Activated naive CD4-positive, alpha-beta T cell treated with anti-CD3 and anti-CD28 coated beads, Interleukin-2, amount 50 U/mL, for 24 hours (primary cell): ENCODE measurements at regions not wholly inside any gene's neighbourhood (a gene's known extent, or its start where the extent isn't known, plus 50 kb on each side); places are given as distances from the start of the nearest gene placed in this dataset.

Experiments used
- H3K27ac Mint-ChIP-seq: one replicate; pipeline ENCODE4 v1.8.0; 2021; ENCODE audit warnings: mild to moderate bottlenecking, mixed read lengths
- H3K27me3 Mint-ChIP-seq: one replicate; pipeline ENCODE4 v1.8.0; 2021; ENCODE audit warnings: mixed read lengths
- H3K36me3 Mint-ChIP-seq: one replicate; pipeline ENCODE4 v1.8.0; 2021; ENCODE audit warnings: mixed read lengths
- H3K4me1 Mint-ChIP-seq: one replicate; pipeline ENCODE4 v1.8.0; 2021; ENCODE audit warnings: mixed read lengths
- H3K4me3 Mint-ChIP-seq: one replicate; pipeline ENCODE4 v1.8.0; 2021; ENCODE audit warnings: mild to moderate bottlenecking, mixed read lengths
- H3K9me3 Mint-ChIP-seq: one replicate; pipeline ENCODE4 v1.8.0; 2021; ENCODE audit warnings: mixed read lengths

DNA sequence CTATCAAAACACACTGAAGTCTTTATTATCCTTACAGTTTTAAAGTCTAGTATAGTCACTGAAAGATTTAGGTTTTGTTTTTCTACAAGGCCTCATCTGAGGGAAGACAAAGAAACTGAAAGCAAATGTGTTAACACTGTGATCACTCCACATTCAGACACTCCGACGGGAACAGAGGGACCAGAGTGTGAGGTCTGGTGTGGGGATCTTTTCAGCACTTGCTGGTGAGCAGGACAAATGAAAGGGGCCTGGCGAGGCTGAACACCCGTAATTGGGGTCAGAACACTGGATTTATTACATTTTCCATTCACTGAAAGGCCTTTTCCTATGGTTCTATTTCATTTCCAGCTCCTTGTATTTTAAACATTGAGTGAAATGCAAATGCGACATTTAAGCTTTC, 910.5 kb downstream of the CDH11 start:
- H3K27me3 Mint-ChIP-seq, result no peaks in the 10 kb centered on the region
- H3K36me3 Mint-ChIP-seq, result no peaks in the 10 kb centered on the region
- no peak overlapping the region for H3K4me3 Mint-ChIP-seq
- H3K4me1 Mint-ChIP-seq, result no peaks in the 10 kb centered on the region
- peaks cover 21% of the 10 kb centered on the region for H3K9me3 Mint-ChIP-seq
- H3K27ac Mint-ChIP-seq, result no peak overlapping the region

DNA sequence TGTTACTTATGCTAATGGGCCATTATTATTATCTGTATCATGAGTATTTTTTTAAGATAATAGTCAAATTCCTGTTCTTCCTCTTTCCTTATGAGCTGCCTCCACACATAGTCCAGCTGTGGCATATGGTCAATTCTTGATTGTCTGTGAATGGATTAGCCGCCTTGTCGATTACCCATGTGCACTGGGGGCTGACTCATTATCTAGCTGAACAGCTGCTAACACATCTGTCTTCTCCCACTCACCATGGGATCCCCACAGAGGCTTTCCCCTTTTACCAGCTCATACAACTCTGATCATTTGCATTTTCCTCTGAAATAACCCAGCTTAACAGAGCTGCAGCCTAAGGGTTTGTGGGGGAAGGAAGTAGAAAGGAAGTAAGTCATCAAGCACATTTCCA, 915.0 kb downstream of the CDH11 start:
- Mint-ChIP-seq H3K4me3 (no peak overlapping the region), H3K9me3 (peaks cover 21% of the 10 kb centered on the region), H3K27ac (no peak overlapping the region), H3K27me3 (no peaks in the 10 kb centered on the region), H3K4me1 (no peaks in the 10 kb centered on the region), H3K36me3 (no peaks in the 10 kb centered on the region)

DNA sequence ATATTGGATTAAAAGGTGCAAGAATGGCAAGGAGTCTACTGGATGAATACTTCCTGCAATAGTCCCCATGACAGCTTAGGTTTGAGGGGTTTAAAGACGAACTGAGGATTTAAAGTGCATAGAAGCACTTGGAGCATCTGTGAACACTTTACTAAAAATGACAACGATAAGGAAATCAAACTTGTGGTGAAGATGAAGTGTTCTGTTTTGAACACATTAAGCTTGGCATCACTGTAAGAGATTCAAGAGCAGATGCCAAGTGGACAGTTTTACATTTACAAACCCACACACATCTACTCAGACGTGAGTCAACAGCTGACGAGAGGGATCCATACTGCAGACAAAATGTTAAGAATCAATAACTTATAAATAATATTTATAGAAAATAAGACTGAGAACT, 918.7 kb downstream of the CDH11 start:
- no peaks in the 10 kb centered on the region for H3K27me3 Mint-ChIP-seq
- H3K36me3 Mint-ChIP-seq, result no peaks in the 10 kb centered on the region
- no peaks in the 10 kb centered on the region for H3K4me1 Mint-ChIP-seq
- no peak overlapping the region for H3K4me3 Mint-ChIP-seq
- no peak overlapping the region for H3K27ac Mint-ChIP-seq
- H3K9me3 Mint-ChIP-seq, result no peaks in the 10 kb centered on the region

DNA sequence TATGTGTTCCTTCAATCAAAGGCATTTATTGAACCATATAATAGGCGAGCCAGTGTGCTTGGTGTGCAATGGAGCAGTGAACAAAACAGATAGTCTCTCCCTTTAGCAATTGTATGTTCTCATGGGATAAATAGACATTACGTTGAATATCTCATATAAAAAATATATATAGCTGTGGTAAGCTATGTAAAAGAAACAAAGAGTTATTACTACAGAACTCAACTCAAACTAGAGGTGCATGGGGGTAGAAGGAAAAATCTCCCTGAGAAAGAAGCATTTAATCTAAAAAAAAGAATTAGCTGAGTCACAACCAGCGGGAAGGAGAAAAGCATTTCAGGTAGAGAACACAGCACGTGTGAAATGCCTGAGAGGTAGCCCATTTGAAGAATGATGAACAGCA, 919.3 kb downstream of the CDH11 start:
- no peak overlapping the region for H3K27ac Mint-ChIP-seq
- peaks cover 3% of the 10 kb centered on the region for H3K9me3 Mint-ChIP-seq
- no peaks in the 10 kb centered on the region for H3K36me3 Mint-ChIP-seq
- no peaks in the 10 kb centered on the region for H3K4me1 Mint-ChIP-seq
- no peak overlapping the region for H3K4me3 Mint-ChIP-seq
- no peaks in the 10 kb centered on the region for H3K27me3 Mint-ChIP-seq

DNA sequence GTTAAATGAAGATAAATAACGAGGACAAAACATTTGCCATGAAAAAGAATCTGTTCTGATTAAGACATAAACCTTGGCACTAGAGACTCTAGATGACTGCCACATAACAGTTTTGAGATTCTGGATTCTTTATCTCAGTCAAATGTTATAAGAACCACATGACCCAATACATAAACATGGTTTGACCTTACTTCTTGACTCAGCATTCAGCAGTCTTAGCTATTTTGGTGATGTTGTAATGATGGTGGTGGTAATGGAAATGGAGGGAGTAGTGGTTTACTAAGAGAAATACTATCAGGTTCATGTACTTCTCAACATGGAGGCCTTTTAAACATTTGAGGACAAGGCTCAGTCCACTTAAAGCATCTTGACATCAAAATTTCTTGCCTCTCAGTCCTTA, 925.4 kb downstream of the CDH11 start:
- Mint-ChIP-seq H3K36me3 (no peaks in the 10 kb centered on the region), H3K27me3 (no peaks in the 10 kb centered on the region), H3K9me3 (peaks cover 13% of the 10 kb centered on the region), H3K4me1 (no peaks in the 10 kb centered on the region), H3K4me3 (no peak overlapping the region), H3K27ac (no peak overlapping the region)

DNA sequence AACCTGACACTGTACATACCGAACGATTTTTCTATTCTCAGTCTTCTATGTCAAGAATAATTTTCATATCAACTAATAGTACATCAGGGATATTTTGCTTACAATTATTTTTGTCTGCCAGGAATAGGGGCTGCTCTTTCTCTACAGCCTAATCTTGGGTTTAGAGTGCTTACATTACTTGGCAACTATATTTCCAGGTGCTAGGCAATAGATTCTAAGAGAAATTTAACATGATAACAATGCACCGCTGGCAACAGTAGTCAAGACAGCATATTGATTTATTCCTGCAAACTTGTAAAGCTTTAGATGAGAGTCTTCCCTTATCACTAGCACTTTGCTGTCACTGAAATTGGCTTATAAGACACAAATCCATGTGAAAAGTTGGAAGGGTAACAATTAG, 935.9 kb downstream of the CDH11 start:
- no peaks in the 10 kb centered on the region for H3K36me3 Mint-ChIP-seq
- H3K27ac Mint-ChIP-seq, result no peak overlapping the region
- peaks cover 6% of the 10 kb centered on the region for H3K9me3 Mint-ChIP-seq
- H3K27me3 Mint-ChIP-seq, result no peaks in the 10 kb centered on the region
- H3K4me1 Mint-ChIP-seq, result no peaks in the 10 kb centered on the region
- no peak overlapping the region for H3K4me3 Mint-ChIP-seq

DNA sequence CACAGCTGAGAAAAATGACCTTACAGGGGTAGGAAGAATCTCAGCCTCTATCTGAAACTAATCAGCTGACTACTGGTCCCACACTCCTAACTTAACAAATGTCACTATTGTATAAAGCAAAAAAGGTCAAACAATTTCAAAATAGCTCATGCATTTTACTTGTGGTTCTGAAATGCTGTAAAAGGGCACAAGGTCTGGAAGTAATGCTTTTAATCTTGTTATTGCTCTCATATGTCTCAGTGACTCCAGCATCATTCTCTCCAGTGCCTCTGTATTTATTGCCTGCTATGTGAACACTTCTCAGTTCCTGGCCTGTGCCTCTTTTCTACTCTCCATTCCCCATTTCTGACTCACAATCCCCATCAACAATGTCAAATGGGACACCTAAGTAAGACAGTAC, 937.7 kb downstream of the CDH11 start:
- Mint-ChIP-seq H3K4me1 (no peaks in the 10 kb centered on the region), H3K27me3 (no peaks in the 10 kb centered on the region), H3K4me3 (no peak overlapping the region), H3K9me3 (peaks cover 8% of the 10 kb centered on the region), H3K36me3 (no peaks in the 10 kb centered on the region), H3K27ac (no peak overlapping the region)

DNA sequence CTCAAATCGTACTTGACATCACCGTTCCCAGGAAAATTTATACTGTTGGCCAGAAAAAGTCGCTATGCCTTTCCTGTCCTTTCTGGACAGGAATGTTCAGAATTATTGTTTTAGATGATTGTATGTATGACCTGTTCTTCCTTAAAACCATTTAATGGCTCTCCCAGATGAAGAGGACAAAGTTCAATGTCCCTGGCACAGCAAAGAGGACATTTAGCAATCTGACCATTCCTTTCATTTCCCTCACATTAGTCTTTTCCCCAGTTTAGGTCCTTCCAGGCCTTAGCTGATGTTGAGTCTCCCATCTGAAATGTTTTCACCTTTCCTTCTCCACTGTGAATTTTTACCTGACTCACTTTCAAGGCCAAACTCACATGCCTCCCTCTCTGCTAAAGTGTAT, 938.9 kb downstream of the CDH11 start:
- H3K27me3 Mint-ChIP-seq, result no peaks in the 10 kb centered on the region
- H3K9me3 Mint-ChIP-seq, result peaks cover 9% of the 10 kb centered on the region
- H3K4me1 Mint-ChIP-seq, result no peaks in the 10 kb centered on the region
- H3K27ac Mint-ChIP-seq, result no peak overlapping the region
- no peaks in the 10 kb centered on the region for H3K36me3 Mint-ChIP-seq
- H3K4me3 Mint-ChIP-seq, result no peak overlapping the region

DNA sequence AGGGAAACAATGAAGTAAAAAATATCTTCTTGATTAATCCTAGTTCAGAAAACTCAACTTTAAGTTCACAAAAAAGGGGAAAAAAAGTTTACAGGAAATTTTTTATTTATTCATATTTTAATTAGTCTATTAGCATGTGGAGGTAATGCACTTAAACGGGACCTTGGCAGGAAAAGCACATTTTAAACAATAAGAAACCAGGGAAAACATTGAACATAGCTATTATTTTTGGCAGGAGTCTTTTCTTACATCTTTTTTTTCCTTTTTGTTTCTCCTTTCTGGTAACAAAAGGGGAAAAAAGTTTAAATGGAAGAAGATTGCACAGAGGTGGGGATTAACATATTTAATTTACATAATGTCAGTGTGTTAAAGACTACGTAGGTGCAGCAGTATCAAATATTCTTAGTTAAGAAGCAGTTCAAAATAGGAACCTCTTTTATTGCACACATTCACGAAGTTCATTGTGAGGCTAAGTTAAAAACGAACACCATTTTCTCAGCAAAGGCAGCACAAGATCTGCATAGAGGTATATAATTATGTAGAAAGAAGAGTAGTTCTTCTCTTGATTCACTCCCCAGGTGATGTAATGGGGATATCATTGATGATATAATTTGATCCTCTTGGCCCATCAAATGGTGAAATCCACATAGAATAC, 940.5 kb downstream of the CDH11 start:
- Mint-ChIP-seq H3K9me3 (peaks cover 16% of the 10 kb centered on the region), H3K4me1 (no peaks in the 10 kb centered on the region), H3K27ac (no peak overlapping the region), H3K27me3 (no peaks in the 10 kb centered on the region), H3K36me3 (no peaks in the 10 kb centered on the region), H3K4me3 (no peak overlapping the region)

DNA sequence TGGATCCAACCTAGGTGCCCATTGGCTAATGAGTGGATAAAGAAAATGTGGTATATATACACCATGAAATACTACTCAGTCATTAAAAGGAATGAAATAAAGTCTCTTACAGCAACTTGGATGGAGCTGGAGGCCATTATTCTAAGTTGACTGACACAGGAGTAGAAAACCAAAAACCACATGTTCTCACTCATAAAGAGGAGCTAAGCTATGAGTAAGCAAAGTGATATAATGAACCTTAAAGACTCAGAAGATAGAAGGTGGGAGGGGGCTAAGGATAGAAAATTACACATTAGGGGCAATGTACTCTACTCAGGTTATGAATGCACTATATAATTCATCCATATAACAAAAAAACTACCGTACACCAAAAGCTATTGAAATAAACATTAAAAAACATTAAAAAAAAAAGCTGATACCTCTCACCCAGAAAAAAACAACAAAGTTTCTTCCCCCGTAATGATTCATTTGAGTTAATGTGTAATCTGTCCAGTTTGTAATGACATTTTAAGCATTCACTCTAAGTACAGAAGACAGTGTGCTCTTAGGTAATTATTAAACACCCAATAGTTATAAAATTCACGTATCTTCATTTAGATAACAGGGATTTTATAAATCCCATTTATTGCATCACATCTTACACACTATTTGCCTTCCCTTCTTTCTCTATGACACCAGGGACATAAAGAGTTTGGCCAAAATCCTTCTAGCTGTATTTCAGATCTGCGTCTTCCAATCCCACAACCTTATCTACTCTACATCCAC, 941.5 kb downstream of the CDH11 start:
- H3K36me3 Mint-ChIP-seq, result no peaks in the 10 kb centered on the region
- peaks cover 17% of the 10 kb centered on the region for H3K9me3 Mint-ChIP-seq
- H3K4me3 Mint-ChIP-seq, result no peak overlapping the region
- H3K27me3 Mint-ChIP-seq, result no peaks in the 10 kb centered on the region
- no peak overlapping the region for H3K27ac Mint-ChIP-seq
- no peaks in the 10 kb centered on the region for H3K4me1 Mint-ChIP-seq

DNA sequence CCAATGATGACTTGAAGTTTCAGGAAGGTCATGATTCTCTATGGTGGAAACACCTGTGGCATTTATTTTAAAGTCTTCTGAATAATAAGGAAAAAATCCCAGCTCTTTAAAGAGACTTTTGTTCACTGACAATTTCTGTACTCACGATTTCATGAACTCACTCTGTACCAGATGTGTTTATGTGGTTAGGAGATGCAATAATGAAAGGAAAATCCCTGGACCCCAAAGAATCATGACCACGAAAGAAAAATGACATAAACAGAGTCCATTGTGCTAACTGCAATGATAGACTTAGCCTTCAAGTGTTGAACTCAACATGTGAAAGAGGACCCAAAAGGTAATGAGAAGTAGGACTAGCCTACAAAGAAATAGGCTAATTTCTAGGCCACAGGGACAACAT, 947.5 kb downstream of the CDH11 start:
- H3K36me3 Mint-ChIP-seq, result no peaks in the 10 kb centered on the region
- no peaks in the 10 kb centered on the region for H3K27me3 Mint-ChIP-seq
- no peak overlapping the region for H3K4me3 Mint-ChIP-seq
- H3K27ac Mint-ChIP-seq, result no peak overlapping the region
- peaks cover 29% of the 10 kb centered on the region for H3K9me3 Mint-ChIP-seq
- no peaks in the 10 kb centered on the region for H3K4me1 Mint-ChIP-seq

DNA sequence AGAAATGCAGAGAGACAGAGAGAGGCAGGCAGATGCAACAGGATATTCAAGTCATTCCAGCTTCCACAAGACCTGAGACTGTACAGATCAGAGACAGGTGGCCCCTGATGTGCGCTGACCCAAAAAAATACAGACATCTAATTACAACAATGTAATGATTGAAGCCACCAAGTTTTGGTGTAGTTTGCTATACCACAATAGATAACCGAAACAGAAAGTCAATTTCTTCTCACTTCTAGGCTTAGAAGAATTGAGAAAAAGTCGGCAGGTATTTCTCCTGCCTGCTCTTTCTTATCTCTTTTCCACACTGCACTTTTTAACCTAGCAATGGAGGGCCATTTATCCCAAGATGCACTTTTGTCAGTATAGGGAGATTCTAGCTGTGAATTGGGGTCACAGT, 949.2 kb downstream of the CDH11 start:
- H3K9me3 Mint-ChIP-seq, result peaks cover 29% of the 10 kb centered on the region
- H3K4me1 Mint-ChIP-seq, result no peaks in the 10 kb centered on the region
- no peaks in the 10 kb centered on the region for H3K27me3 Mint-ChIP-seq
- H3K27ac Mint-ChIP-seq, result no peak overlapping the region
- no peaks in the 10 kb centered on the region for H3K36me3 Mint-ChIP-seq
- no peak overlapping the region for H3K4me3 Mint-ChIP-seq

DNA sequence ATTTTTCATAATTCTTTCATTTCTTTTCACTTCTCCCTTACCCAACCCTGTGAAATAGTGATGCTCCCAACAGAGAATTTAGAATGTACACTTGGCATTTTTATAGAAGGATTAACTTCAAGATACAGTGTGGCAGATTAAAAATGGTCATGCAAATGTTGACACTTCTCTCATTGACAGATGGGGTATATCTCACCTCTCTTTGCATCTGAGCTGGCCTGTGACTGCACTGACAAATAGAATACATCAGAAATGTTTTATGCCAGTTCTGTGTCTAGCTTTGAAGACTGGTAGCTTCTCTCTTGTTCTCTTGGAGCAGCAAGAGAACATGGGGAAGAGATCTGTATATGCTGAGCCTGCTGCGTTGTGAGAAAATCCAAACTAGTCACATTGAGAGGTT, 949.6 kb downstream of the CDH11 start:
- Mint-ChIP-seq H3K4me1 (no peaks in the 10 kb centered on the region), H3K27me3 (no peaks in the 10 kb centered on the region), H3K36me3 (no peaks in the 10 kb centered on the region), H3K27ac (no peak overlapping the region), H3K9me3 (peaks cover 25% of the 10 kb centered on the region), H3K4me3 (no peak overlapping the region)

DNA sequence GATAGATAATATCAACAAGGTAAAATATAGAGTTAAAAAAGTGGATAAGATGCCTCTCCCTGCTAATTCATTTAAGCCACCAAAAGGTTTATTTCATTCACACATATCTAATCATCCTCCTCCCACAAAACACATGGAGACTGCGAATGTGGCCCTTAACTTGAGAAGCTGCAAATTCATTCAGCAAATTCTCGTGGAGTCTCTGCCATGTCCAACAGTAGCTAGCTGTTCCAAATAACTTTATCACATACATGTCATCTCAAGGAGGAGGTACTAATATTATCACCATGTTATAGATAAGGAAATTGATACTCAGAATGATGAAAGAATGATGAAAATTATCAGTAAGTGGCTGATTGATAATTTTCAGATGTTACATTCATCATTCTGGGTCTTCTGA, 950.2 kb downstream of the CDH11 start:
- Mint-ChIP-seq H3K9me3 (peaks cover 24% of the 10 kb centered on the region), H3K4me1 (no peaks in the 10 kb centered on the region), H3K27ac (no peak overlapping the region), H3K36me3 (no peaks in the 10 kb centered on the region), H3K27me3 (no peaks in the 10 kb centered on the region), H3K4me3 (no peak overlapping the region)

DNA sequence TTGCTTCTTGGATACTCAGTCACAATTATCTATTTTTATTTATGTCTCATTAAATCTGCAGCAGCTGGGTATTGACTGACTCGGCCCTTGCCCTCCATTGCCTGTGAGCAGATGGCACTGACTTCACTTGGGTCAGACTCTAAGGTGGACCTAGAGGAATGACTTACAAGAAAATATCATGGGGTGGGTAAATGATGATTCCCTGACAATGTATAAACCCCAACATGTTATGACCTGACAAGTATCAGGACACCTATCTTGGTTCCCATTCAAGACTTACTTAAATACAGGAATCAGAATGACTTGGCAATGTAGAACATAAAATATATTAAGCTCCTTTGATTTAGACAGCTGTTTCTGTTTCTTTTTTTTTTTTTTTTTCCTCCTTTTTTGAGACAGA, 953.5 kb downstream of the CDH11 start:
- H3K4me3 Mint-ChIP-seq, result no peak overlapping the region
- peaks cover 17% of the 10 kb centered on the region for H3K9me3 Mint-ChIP-seq
- H3K36me3 Mint-ChIP-seq, result no peaks in the 10 kb centered on the region
- H3K27ac Mint-ChIP-seq, result no peak overlapping the region
- no peaks in the 10 kb centered on the region for H3K27me3 Mint-ChIP-seq
- H3K4me1 Mint-ChIP-seq, result no peaks in the 10 kb centered on the region

DNA sequence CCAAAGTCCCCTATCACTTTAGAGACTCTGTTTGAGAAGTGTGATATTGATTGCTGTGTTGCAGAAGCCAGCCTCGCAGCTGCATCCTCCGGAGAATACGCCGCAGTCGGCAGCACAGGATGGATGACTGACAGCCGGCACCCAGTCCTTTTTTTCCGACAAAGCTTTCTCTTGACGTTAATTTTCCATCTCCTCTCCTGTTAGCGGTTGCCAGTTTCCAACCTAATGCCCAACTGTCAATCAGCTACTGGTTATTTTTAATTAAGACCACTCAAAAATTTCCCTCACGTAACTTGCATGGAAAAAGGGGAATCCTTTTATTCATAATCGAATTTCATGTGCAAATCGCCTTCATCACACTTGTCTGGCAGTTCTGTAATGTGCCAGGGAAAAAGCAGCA, 953.9 kb downstream of the CDH11 start:
- Mint-ChIP-seq H3K9me3 (peaks cover 17% of the 10 kb centered on the region), H3K4me3 (no peak overlapping the region), H3K36me3 (no peaks in the 10 kb centered on the region), H3K27me3 (no peaks in the 10 kb centered on the region), H3K27ac (no peak overlapping the region), H3K4me1 (no peaks in the 10 kb centered on the region)

DNA sequence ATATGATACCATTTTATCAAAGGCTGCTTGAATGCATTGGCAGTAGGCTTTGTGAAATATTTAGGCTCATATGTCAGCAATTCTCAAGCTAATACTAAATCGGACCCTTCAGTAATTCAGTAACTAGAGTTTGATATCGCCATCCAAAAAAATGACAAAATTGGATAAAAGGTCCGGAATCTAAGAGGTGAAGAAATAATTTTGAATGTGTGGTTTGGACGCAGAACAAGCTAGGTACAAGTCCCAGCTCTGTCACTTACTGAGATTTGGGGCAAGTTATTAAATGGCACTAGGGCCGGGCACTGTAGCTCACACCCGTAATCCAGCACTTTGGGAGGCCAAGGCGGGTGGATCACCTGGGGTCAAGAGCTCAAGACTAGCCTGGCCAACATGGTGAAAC, 956.5 kb downstream of the CDH11 start:
- H3K9me3 Mint-ChIP-seq, result peaks cover 9% of the 10 kb centered on the region
- no peak overlapping the region for H3K4me3 Mint-ChIP-seq
- no peak overlapping the region for H3K27ac Mint-ChIP-seq
- no peaks in the 10 kb centered on the region for H3K27me3 Mint-ChIP-seq
- H3K4me1 Mint-ChIP-seq, result no peaks in the 10 kb centered on the region
- H3K36me3 Mint-ChIP-seq, result no peaks in the 10 kb centered on the region
